ENCODE measurements at regions not wholly inside any gene's neighbourhood (a gene's known extent, or its start where the extent isn't known, plus 50 kb on each side); places are given as distances from the start of the nearest gene placed in this dataset.

DNA sequence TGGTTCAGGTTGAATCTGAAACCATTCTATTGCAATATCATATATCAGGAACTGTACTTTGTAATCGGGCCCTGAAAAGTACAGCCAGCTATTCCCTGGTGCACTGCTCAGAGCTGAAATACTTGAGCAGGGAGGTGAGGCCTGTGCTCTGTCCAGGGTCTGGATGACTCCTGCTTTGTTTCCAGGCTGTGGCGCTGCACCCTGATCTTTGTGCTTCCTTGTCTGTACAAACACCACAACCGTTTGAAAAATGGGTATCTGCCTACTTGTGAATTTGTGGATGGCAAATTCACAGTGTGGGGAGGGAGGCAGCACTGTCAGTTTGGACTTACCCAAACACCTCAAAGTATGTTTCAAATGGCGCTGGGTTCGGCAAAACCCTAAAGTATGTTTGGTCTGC lies 155.4 kb upstream of the FAR2 start:
- no peaks in the 10 kb centered on the region for H3K9me3 Mint-ChIP-seq (ENCODE audit: unreplicated experiment)
- DNase-seq (ENCODE audit: low spot score) = no peak
- H3K36me3 Mint-ChIP-seq (ENCODE audit: low read depth, unreplicated experiment) = no peaks in the 10 kb centered on the region
- peaks cover 6% of the 10 kb centered on the region for H3K4me1 Mint-ChIP-seq (ENCODE audit: unreplicated experiment)
- no peak overlapping the region for H3K27ac Mint-ChIP-seq (ENCODE audit: unreplicated experiment)
- TF ChIP-seq, protein P1, sequence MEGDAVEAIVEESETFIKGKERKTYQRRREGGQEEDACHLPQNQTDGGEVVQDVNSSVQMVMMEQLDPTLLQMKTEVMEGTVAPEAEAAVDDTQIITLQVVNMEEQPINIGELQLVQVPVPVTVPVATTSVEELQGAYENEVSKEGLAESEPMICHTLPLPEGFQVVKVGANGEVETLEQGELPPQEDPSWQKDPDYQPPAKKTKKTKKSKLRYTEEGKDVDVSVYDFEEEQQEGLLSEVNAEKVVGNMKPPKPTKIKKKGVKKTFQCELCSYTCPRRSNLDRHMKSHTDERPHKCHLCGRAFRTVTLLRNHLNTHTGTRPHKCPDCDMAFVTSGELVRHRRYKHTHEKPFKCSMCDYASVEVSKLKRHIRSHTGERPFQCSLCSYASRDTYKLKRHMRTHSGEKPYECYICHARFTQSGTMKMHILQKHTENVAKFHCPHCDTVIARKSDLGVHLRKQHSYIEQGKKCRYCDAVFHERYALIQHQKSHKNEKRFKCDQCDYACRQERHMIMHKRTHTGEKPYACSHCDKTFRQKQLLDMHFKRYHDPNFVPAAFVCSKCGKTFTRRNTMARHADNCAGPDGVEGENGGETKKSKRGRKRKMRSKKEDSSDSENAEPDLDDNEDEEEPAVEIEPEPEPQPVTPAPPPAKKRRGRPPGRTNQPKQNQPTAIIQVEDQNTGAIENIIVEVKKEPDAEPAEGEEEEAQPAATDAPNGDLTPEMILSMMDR (IDR thresholded peaks at IDR 0.05; ENCODE audit: unreplicated experiment) = no peak
- H3K4me3 Mint-ChIP-seq (ENCODE audit: unreplicated experiment) = no peak overlapping the region
- H3K27me3 Mint-ChIP-seq (ENCODE audit: unreplicated experiment) = no peaks in the 10 kb centered on the region

DNA sequence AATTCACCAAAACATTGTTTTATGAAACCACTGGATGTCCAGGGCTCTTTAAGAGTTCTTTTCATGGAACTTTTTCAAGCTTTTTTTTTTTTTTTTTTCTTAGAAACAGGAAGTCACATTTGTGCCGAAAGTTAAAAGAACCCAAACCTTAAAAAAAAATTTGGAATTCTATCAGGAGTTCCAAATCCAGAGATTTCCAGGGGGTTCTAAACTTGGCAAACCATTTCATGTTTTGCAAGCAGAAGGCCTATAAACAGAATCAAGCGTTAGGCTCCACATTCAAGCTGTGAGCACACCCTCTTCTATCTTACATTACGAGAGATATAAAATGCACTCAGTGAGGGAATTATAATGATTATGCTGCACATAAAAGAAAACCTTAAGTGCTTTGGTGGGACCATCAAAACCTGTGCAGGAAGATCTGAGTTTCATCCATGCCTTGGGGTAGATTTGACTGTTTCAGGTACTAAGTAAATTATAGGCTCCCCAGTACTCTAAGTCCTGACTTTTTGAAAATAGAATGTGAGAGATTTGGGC lies 154.8 kb upstream of the FAR2 start:
- H3K27ac Mint-ChIP-seq (ENCODE audit: unreplicated experiment) = no peak overlapping the region
- TF ChIP-seq, protein P1 (IDR thresholded peaks at IDR 0.05; ENCODE audit: unreplicated experiment) = no peak
- no peak for DNase-seq (ENCODE audit: low spot score)
- H3K27me3 Mint-ChIP-seq (ENCODE audit: unreplicated experiment) = no peaks in the 10 kb centered on the region
- H3K9me3 Mint-ChIP-seq (ENCODE audit: unreplicated experiment) = no peaks in the 10 kb centered on the region
- no peak overlapping the region for H3K4me3 Mint-ChIP-seq (ENCODE audit: unreplicated experiment)
- H3K36me3 Mint-ChIP-seq (ENCODE audit: low read depth, unreplicated experiment) = no peaks in the 10 kb centered on the region
- peaks cover 6% of the 10 kb centered on the region for H3K4me1 Mint-ChIP-seq (ENCODE audit: unreplicated experiment)

DNA sequence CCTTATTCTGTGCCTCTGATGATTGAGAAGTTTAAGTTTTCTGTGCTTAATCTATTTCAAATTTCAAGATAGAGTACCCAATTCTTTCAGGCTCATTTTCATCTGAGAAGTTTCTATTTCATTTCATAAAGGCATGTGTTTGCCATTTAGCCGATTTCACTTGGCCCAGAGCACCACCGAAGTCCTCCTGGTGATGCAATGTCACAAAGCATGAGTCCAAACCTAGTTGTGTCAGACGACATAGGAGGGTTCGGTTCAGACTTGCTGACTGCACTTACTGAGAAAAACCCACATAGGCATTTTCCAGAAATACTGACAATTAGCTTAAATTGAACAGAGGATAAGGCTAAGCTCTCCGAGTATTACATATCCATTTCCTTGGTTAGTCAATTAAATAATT lies 152.4 kb upstream of the FAR2 start:
- Mint-ChIP-seq H3K36me3 (ENCODE audit: low read depth, unreplicated experiment) (no peaks in the 10 kb centered on the region), H3K9me3 (ENCODE audit: unreplicated experiment) (no peaks in the 10 kb centered on the region)
- TF ChIP-seq, protein P1 (IDR thresholded peaks at IDR 0.05; ENCODE audit: unreplicated experiment) = no peak

DNA sequence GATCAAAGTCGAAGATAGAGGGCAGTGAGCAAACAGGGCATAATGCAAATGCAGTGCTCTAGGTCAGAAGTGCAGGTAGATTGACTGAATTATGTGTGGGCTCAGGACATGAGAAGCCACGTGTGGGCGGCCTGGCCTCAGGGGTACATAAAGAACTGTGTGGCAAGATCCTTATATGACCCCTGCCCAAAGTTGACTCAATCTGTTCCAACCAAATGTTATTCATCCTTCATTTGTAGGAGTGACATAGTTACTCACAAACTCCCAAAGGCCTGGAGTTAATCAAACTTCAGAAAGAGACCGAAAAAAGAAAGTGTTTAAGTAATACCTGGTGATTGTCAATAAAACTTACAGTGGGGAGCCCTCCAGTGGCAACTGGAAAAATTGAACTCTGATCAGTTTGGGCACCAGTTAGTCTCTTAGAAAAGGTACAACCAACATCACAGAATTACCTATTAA lies 150.4 kb upstream of the FAR2 start:
- H3K9me3 Mint-ChIP-seq (ENCODE audit: unreplicated experiment) = no peaks in the 10 kb centered on the region
- H3K4me3 Mint-ChIP-seq (ENCODE audit: unreplicated experiment) = no peak overlapping the region
- no peak overlapping the region for H3K27ac Mint-ChIP-seq (ENCODE audit: unreplicated experiment)
- DNase-seq (ENCODE audit: low spot score) = peak; percentile 33
- TF ChIP-seq, protein P1 (IDR thresholded peaks at IDR 0.05; ENCODE audit: unreplicated experiment) = peak; percentile 35
- no peaks in the 10 kb centered on the region for H3K27me3 Mint-ChIP-seq (ENCODE audit: unreplicated experiment)
- H3K4me1 Mint-ChIP-seq (ENCODE audit: unreplicated experiment) = peaks cover under 1% of the 10 kb centered on the region
- no peaks in the 10 kb centered on the region for H3K36me3 Mint-ChIP-seq (ENCODE audit: low read depth, unreplicated experiment)

More for the DNA sequence above, 152.4 kb upstream of the FAR2 start:
- H3K27me3 Mint-ChIP-seq (ENCODE audit: unreplicated experiment) = no peaks in the 10 kb centered on the region
- H3K4me1 Mint-ChIP-seq (ENCODE audit: unreplicated experiment) = peaks cover 6% of the 10 kb centered on the region
- no peak for DNase-seq (ENCODE audit: low spot score)
- no peak overlapping the region for H3K27ac Mint-ChIP-seq (ENCODE audit: unreplicated experiment)
- H3K4me3 Mint-ChIP-seq (ENCODE audit: unreplicated experiment) = no peak overlapping the region

DNA sequence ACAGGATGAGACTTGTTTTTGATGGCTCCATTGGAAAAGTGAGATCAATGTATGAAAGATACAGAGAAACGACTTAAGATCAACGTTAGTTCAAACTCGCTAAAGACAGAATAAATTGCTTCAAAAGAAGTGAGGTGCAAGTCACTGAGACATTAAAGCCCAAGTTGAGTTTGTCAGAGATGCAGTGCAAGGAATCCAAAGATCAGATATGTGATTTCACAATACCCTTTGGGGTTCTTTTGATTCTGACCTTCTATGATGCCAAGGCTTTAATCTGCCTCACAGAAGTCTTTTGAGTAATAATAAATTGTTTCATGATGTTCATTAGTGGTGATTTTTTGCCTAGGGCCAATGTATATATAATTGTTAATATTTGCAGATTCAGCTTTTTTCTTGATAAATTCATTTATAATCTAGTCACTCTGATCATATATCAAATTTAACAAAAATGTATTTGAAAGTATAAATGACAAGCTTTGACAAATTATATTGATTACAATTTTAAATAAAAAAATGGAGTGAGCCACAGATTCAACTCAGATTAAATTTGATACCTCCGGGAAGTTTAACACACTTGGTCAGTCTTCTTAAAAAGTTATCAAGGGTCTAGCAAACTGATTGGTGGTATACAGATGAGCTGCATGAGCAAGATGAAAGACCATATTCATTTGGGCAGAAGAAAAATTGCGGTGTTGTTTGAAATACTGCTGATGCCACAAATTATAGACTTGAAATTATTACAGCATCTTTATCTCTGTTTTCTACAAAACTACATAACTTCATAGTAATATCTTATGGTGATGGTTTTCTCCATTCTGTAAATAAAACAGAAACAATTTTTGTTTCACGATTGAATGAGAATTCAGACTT lies 144.8 kb upstream of the FAR2 start:
- TF ChIP-seq, protein P1 (IDR thresholded peaks at IDR 0.05; ENCODE audit: unreplicated experiment) = no peak
- no peaks in the 10 kb centered on the region for H3K9me3 Mint-ChIP-seq (ENCODE audit: unreplicated experiment)
- no peaks in the 10 kb centered on the region for H3K36me3 Mint-ChIP-seq (ENCODE audit: low read depth, unreplicated experiment)
- no peaks in the 10 kb centered on the region for H3K27me3 Mint-ChIP-seq (ENCODE audit: unreplicated experiment)
- no peaks in the 10 kb centered on the region for H3K4me1 Mint-ChIP-seq (ENCODE audit: unreplicated experiment)
- H3K4me3 Mint-ChIP-seq (ENCODE audit: unreplicated experiment) = no peak overlapping the region
- no peak for DNase-seq (ENCODE audit: low spot score)
- no peak overlapping the region for H3K27ac Mint-ChIP-seq (ENCODE audit: unreplicated experiment)

Data from endothelial cell (in vitro differentiated cells).